Dedifferentiated amniotic fluid mesenchymal stem cell (primary cell): ENCODE measurements at regions not wholly inside any gene's neighbourhood (a gene's known extent, or its start where the extent isn't known, plus 50 kb on each side); places are given as distances from the start of the nearest gene placed in this dataset.

ENCODE experiments used
- DNase-seq: peaks from one replicate; pipeline ENCODE4 v3.0.0-alpha.2; 2016; ENCODE audit errors: extremely low spot score

GRCh38 chr14:35222324-35222723 lies 69.9 kb upstream of the PSMA6 start:
- no peak for DNase-seq

- no peak for DNase-seq
These were observed 69.2 kb upstream of the PSMA6 start for GRCh38 chr14:35222872-35223466.

DNA sequence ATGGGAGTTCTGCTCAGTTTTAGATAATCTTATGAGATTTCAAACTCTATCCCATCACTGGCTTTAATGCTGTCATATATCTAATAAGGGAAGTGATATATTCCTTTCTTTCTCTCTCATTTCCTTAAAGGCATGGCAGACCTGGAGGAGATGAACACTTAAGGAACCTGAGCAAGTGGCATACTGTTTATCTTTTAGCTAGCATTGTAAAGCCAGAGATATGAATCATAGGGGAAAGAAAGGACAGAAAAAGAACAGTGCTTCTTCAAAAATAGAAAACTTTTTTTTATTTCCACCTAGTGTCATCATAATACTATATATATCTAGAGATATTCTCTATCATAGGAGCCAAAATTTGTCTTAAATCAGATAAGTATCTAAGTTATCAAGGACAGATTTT lies 68.3 kb upstream of the PSMA6 start:
- no peak for DNase-seq

DNA sequence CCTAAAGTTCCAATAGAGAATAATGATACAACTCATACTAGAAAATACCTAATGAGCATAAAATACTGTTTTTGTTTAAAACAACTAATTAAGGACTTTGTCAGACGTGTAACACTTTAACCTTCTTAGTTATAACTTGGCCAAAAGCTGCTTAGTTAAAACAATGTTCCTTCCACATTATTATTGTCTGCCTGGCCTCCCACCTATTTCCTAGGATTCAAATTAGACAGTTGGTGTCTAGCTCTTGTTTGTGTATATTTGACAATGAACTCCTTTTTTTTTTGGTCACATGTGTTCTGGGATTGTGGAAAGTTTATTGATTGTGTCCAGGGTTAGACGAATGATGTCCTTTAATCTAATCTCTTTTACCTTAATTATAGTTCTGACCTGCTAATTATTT lies 67.6 kb upstream of the PSMA6 start:
- DNase-seq: no peak

DNA sequence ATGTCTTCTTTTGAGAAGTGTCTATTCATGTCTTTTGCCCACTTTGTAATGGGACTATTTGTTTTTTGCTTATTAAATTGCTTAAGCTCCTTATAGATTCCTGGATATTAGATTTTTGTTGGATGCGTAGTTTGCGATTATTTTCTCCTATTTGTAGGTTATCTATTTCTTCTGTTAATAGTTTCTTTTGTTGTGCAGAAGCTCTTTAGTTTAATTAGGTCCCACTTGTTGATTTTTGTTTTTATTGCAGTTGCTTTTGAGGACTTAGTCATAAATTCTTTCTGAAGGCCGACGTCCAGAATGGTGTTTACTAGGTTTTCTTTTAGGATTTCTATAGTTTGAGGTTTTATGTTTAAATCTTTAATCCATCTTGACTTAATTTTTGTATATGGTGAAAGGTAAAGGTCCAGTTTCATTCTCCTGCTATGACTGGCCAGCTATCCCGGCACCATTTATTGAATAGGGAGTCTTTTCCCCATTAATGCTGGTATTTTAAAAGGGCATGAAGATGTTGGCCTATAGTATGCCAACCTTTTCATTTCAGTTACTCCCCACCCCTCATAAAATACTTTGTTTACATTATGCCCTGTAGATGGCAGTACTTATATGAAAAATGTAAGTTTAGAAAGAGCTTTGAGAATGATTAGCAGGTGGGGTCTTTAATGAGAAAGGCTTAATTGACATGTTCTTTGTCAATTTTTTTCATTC lies 62.9 kb upstream of the PSMA6 start:
- DNase-seq: no peak

GRCh38 chr14:35229792-35230089 lies 62.4 kb upstream of the PSMA6 start:
- no peak for DNase-seq

GRCh38 chr14:35231207-35231760 lies 60.9 kb upstream of the PSMA6 start:
- no peak for DNase-seq

DNA sequence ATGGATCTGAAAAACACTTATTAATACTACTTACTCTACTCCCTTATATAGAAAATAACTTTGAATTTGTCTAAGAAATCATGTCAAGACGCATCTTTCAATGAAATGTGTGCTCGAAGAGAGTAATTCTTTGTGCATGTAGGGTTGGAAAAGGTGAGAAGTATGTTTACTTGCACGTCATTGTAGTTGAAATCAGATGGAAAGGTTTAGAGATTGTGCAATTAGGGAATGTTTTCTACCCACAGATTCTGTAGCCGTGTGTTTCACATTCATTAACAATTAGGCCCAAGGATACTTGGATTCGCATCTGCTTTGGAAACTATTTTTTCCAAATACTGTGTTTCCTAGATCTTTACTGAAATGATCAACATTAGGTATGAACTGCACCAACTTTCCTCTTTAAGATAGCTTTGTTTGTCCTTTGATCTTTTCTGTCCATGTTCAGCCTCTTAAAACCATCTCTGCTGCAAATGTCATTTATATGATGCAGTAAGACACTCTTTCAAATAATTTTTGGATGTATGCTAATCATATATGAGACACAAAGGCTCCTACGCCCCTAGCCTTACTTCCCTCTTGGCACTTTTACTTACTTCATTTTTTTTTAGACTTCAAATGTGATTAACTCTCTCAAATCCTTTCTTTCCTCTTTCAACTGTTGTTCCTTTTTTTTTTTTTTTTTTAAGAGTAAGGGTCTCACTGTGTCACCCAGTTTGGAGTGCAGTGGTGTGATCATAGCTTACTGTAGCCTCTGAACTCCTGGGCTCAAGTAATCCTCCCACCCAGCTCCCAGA lies 58.0 kb upstream of the PSMA6 start:
- DNase-seq: no peak

GRCh38 chr14:35235840-35236239 lies 56.3 kb upstream of the PSMA6 start:
- no peak for DNase-seq

GRCh38 chr14:35236806-35237205 lies 55.4 kb upstream of the PSMA6 start:
- DNase-seq: no peak

GRCh38 chr14:35240231-35240630 lies 52.0 kb upstream of the PSMA6 start:
- DNase-seq: no peak
